ENCODE measurements at regions not wholly inside any gene's neighbourhood (a gene's known extent, or its start where the extent isn't known, plus 50 kb on each side); places are given as distances from the start of the nearest gene placed in this dataset.
"Not testable (repeated sequence)": the region's sequence is repeated elsewhere in the genome, so short reads cannot be mapped to it uniquely, and the experiment has no call there.

DNA sequence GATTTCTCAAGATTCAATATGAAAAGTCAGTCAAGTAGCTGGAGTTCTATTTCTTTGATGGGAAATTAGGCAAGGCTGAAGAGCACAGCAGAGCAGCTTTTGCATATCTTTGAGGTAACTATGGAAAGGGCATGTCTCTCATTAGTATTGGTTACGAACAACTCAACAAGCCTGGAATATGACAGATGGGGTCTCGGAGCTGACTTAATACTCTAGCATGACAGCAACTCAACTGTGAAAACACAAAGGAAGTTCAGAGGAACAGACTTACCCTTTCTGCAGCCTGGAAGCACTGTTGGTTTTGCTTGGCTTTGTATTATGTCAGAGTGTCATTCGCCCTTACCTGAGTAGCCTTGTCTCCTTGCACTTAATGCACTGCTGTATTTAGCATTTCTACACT is 79.9 kb upstream of the AADAT start:
- no peaks in the 10 kb centered on the region for H3K27me3 Mint-ChIP-seq (ENCODE audit: low read depth)
- H3K9me3 Mint-ChIP-seq: no peaks in the 10 kb centered on the region
- no peak overlapping the region for H3K27ac Mint-ChIP-seq
- H3K4me3 Mint-ChIP-seq: no peak overlapping the region
- H3K4me1 Mint-ChIP-seq (ENCODE audit: low read depth): no peaks in the 10 kb centered on the region
- H3K36me3 Mint-ChIP-seq (ENCODE audit: low read depth): no peaks in the 10 kb centered on the region

DNA sequence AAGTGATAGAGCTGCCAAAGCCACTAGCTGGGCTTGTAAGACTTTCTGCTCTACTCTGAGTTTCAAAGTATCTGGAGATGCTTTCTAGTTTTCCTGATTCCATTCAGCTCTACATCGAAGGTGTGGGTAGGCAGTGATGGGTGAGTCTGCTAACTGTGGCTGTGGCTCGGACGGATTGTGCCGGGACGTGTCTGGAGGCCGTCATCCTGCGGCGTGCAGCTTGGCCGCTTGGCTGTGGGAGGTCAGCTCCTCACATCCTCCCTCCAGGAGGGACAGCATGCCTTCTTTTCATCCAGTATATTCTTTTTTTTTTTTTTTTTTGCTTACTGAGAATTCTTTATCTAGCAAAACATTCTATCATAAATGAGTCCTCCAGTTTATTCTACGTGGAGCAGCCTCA is 77.9 kb upstream of the AADAT start:
- Mint-ChIP-seq H3K27ac (no peak overlapping the region), H3K4me1 (ENCODE audit: low read depth) (no peaks in the 10 kb centered on the region), H3K4me3 (no peak overlapping the region), H3K27me3 (ENCODE audit: low read depth) (no peaks in the 10 kb centered on the region), H3K9me3 (no peaks in the 10 kb centered on the region), H3K36me3 (ENCODE audit: low read depth) (no peaks in the 10 kb centered on the region)

- H3K9me3 Mint-ChIP-seq; H3K4me3 Mint-ChIP-seq; H3K4me1 Mint-ChIP-seq (ENCODE audit: low read depth); H3K27me3 Mint-ChIP-seq (ENCODE audit: low read depth); H3K27ac Mint-ChIP-seq; H3K36me3 Mint-ChIP-seq (ENCODE audit: low read depth): not testable (repeated sequence)
Measured at GRCh38 chr4:170166193-170166592, 76.4 kb upstream of the AADAT start.

DNA sequence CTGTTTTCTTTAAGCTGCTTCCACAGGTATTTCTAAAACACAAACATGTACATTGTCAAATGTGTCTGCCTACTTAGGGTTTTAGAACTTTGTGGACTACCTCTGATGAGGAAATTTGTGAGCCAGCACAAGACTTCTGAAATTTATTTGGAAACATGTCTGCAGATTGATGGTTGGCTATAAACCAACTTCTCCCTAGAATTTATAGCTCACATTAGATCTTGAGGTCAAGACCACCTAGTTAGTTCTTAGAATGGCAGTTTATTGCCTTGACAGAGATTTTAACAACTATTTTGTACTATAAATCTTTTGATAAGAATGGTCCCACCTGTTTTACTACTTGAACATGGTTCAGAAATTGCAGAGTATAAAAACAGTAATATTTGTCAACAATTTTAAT is 72.7 kb upstream of the AADAT start:
- Mint-ChIP-seq H3K36me3 (ENCODE audit: low read depth) (no peaks in the 10 kb centered on the region), H3K9me3 (peaks cover 9% of the 10 kb centered on the region), H3K27ac (no peak overlapping the region), H3K27me3 (ENCODE audit: low read depth) (no peaks in the 10 kb centered on the region), H3K4me1 (ENCODE audit: low read depth) (no peaks in the 10 kb centered on the region), H3K4me3 (no peak overlapping the region)

DNA sequence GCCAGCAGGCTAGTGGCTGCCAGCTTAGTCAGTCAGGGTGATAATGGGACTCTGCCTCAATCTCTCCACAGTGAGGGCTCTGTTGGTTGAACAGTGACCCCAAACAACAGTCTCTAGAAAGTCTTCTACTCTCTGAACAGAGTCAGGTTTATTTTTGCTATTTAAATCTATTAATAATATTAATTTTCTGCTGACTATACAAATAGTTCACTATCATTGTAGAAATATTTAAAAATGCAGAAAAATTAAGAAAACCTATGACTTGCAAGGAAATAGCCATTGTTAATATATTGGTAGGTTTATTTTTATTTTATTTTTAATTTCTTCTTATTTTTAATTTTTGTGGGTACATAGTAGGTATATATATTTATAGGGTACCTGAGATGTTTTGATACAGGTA is 67.9 kb upstream of the AADAT start:
- no peak overlapping the region for H3K27ac Mint-ChIP-seq
- H3K4me3 Mint-ChIP-seq: no peak overlapping the region
- H3K27me3 Mint-ChIP-seq (ENCODE audit: low read depth): no peaks in the 10 kb centered on the region
- H3K9me3 Mint-ChIP-seq: peaks cover 14% of the 10 kb centered on the region
- no peaks in the 10 kb centered on the region for H3K4me1 Mint-ChIP-seq (ENCODE audit: low read depth)
- no peaks in the 10 kb centered on the region for H3K36me3 Mint-ChIP-seq (ENCODE audit: low read depth)

GRCh38 chr4:170145120-170145519 is 55.4 kb upstream of the AADAT start:
- no peaks in the 10 kb centered on the region for H3K4me1 Mint-ChIP-seq (ENCODE audit: low read depth)
- H3K36me3 Mint-ChIP-seq (ENCODE audit: low read depth): no peaks in the 10 kb centered on the region
- H3K4me3 Mint-ChIP-seq: no peak overlapping the region
- no peak overlapping the region for H3K27ac Mint-ChIP-seq
- no peaks in the 10 kb centered on the region for H3K27me3 Mint-ChIP-seq (ENCODE audit: low read depth)
- no peaks in the 10 kb centered on the region for H3K9me3 Mint-ChIP-seq

DNA sequence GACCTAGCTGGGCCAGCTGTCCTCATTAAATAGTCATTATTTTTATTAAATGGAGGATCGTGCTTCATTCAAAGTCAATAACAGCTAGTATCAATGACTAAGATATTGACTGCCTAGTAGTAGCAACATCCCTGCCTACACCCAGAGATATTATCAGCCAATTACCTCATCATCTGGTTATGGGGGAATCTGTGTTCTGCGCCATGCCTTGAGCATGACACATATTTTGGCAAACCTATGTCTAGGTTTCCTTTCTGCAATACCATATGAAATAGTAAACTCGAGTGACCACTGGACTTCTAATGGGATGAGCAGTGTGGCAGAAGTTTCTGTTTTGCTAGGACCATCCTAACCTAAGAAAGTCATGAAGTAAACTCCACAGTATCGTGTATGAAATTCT is 50.0 kb upstream of the AADAT start:
- Mint-ChIP-seq H3K4me1 (ENCODE audit: low read depth) (peaks cover 1% of the 10 kb centered on the region), H3K9me3 (no peaks in the 10 kb centered on the region), H3K36me3 (ENCODE audit: low read depth) (no peaks in the 10 kb centered on the region), H3K27ac (no peak overlapping the region), H3K4me3 (no peak overlapping the region), H3K27me3 (ENCODE audit: low read depth) (no peaks in the 10 kb centered on the region)

All from T-helper 1 cell treated with Interleukin-12 subunit alpha and Interleukin-12 subunit beta and Interleukin-4 antibody, amounts not matched to agents 30 μg/mL and 1 μg/mL, for 36 hours (primary cell).